Uterus (tissue), 3 donors: ENCODE measurements at regions not wholly inside any gene's neighbourhood (a gene's known extent, or its start where the extent isn't known, plus 50 kb on each side); places are given as distances from the start of the nearest gene placed in this dataset.

Experiments
- DNase-seq, 2 donors: peaks; one replicate each; pipeline ENCODE4 v3.0.0-alpha.2; 2019 to 2020
- H3K27ac ChIP-seq, 2 donors: fragments of 200-600 bp; sonication (generic); 1 replicate in 1 of 2; 2 replicates in 1 of 2; pipeline ENCODE4 v1.5.1; 2016 to 2018
- H3K27me3 ChIP-seq, 2 donors: fragments of 200-600 bp; sonication (generic); one replicate each; pipeline ENCODE4 v1.5.1; 2018 to 2019; ENCODE audit warnings: control low read depth in 1 of 2
- H3K36me3 ChIP-seq, 2 donors: fragments of 200-600 bp; sonication (generic); one replicate each; pipeline ENCODE4 v1.5.1; 2019; ENCODE audit warnings: control low read depth in 1 of 2
- H3K4me1 ChIP-seq, 2 donors: fragments of 200-600 bp; sonication (generic); one replicate each; pipeline ENCODE4 v1.5.1; 2018 to 2019; ENCODE audit warnings: control low read depth in 1 of 2
- H3K4me3 ChIP-seq, 2 donors: fragments of 200-600 bp; sonication (generic); 1 replicate in 1 of 2; 2 replicates in 1 of 2; pipeline ENCODE4 v1.5.1; 2018 to 2019; ENCODE audit warnings: mild to moderate bottlenecking in 1 of 2
- H3K9me3 ChIP-seq, 2 donors: fragments of 200-600 bp; sonication (generic); one replicate each; pipeline ENCODE4 v1.5.1; 2019; ENCODE audit warnings: control low read depth in 1 of 2
- CTCF ChIP-seq, 4 experiments: fragments of 200-600 bp in 2 of 4; fragments of 450-650 bp in 2 of 4; sonication (generic) in 2 of 4; IDR thresholded peaks; one replicate each; pipeline ENCODE4 v1.5.1; 2016 to 2019; ENCODE audit warnings: antibody characterized with exemption in 4 of 4, mild to moderate bottlenecking in 2 of 4, moderate library complexity in 1 of 4
- POLR2A ChIP-seq, 2 donors: fragments of 450-650 bp; IDR thresholded peaks; one replicate each; pipeline ENCODE4 v1.6.1; 2016; ENCODE audit warnings: antibody characterized with exemption in 2 of 2, mild to moderate bottlenecking in 1 of 2, moderate library complexity in 1 of 2
- intact Hi-C: fragments of 100-400 bp; cut with DNase I; formaldehyde crosslinking; loops from one replicate; pipeline ENCODE4 v1.15.1; 2023; ENCODE audit warnings: low total_unique reads
- donor health status: DM: yes; HTN: yes; CAD: no.

GRCh38 chr16:87171723-87172122 lies 145.5 kb downstream of the C16orf95 start:
- Histone ChIP-seq H3K4me3 (no peak overlapping the region), H3K9me3 (no peaks in the 10 kb centered on the region), H3K27me3 (no peaks in the 10 kb centered on the region), H3K36me3 (no peaks in the 10 kb centered on the region), H3K27ac (no peak overlapping the region), H3K4me1 (no peaks in the 10 kb centered on the region)
- intact Hi-C loops: no loop called here
- TF ChIP-seq POLR2A (IDR thresholded peaks at IDR 0.05) (no peak), CTCF (IDR thresholded peaks at IDR 0.05) (no peak)
- DNase-seq: no peak

- H3K4me3 ChIP-seq: no peak overlapping the region
- no peak overlapping the region for H3K27ac ChIP-seq
- no peaks in the 10 kb centered on the region for H3K9me3 ChIP-seq
- no peak for TF ChIP-seq POLR2A (IDR thresholded peaks at IDR 0.05)
- TF ChIP-seq CTCF (IDR thresholded peaks at IDR 0.05): no peak
- intact Hi-C loops: no loop called here
- H3K4me1 ChIP-seq: no peaks in the 10 kb centered on the region
- H3K27me3 ChIP-seq: no peaks in the 10 kb centered on the region
- no peak for DNase-seq
- H3K36me3 ChIP-seq: no peaks in the 10 kb centered on the region
Measured at GRCh38 chr16:87172632-87173031, 144.6 kb downstream of the C16orf95 start.

GRCh38 chr16:87173294-87173893 lies 143.8 kb downstream of the C16orf95 start:
- intact Hi-C loops: no loop called here
- Histone ChIP-seq H3K4me1 (no peaks in the 10 kb centered on the region), H3K4me3 (no peak overlapping the region), H3K27ac (no peak overlapping the region), H3K9me3 (no peaks in the 10 kb centered on the region), H3K27me3 (no peaks in the 10 kb centered on the region), H3K36me3 (no peaks in the 10 kb centered on the region)
- TF ChIP-seq POLR2A (IDR thresholded peaks at IDR 0.05): no peak
- no peak for TF ChIP-seq CTCF (IDR thresholded peaks at IDR 0.05)
- no peak for DNase-seq

- DNase-seq: no peak
- H3K27me3 ChIP-seq: no peaks in the 10 kb centered on the region
- H3K27ac ChIP-seq: no peak overlapping the region
- no peak for TF ChIP-seq POLR2A (IDR thresholded peaks at IDR 0.05)
- TF ChIP-seq CTCF (IDR thresholded peaks at IDR 0.05): no peak
- no peaks in the 10 kb centered on the region for H3K4me1 ChIP-seq
- no peak overlapping the region for H3K4me3 ChIP-seq
- no peaks in the 10 kb centered on the region for H3K9me3 ChIP-seq
- intact Hi-C loops: no loop called here
- H3K36me3 ChIP-seq: no peaks in the 10 kb centered on the region
Measured at GRCh38 chr16:87174061-87174460, 143.1 kb downstream of the C16orf95 start.

- TF ChIP-seq POLR2A (IDR thresholded peaks at IDR 0.05): no peak
- TF ChIP-seq CTCF (IDR thresholded peaks at IDR 0.05): no peak
- H3K4me3 ChIP-seq: no peak overlapping the region
- intact Hi-C loops: no loop called here
- H3K9me3 ChIP-seq: no peaks in the 10 kb centered on the region
- H3K27me3 ChIP-seq: no peaks in the 10 kb centered on the region
- no peaks in the 10 kb centered on the region for H3K4me1 ChIP-seq
- no peak overlapping the region for H3K27ac ChIP-seq
- DNase-seq: no peak
- no peaks in the 10 kb centered on the region for H3K36me3 ChIP-seq
Measured at GRCh38 chr16:87176735-87177134, 140.5 kb downstream of the C16orf95 start.
